HG03354 (cell line): ENCODE measurements at regions not wholly inside any gene's neighbourhood (a gene's known extent, or its start where the extent isn't known, plus 50 kb on each side); places are given as distances from the start of the nearest gene placed in this dataset.

Experiments
- ATAC-seq: cut with Tn5 transposase; IDR thresholded peaks from one replicate; pipeline ENCODE4 v1.9.1; 2021; ENCODE audit warnings: mild to moderate bottlenecking; ENCODE audit not compliant: unreplicated experiment, poor library complexity, severe bottlenecking

- ATAC-seq: no peak
Observed at GRCh38 chr18:40582105-40582504, 1372.9 kb upstream of the PIK3C3 start.

GRCh38 chr18:40577981-40578365 is 1377.1 kb upstream of the PIK3C3 start:
- no peak for ATAC-seq

GRCh38 chr18:40577239-40577980 is 1377.6 kb upstream of the PIK3C3 start:
- no peak for ATAC-seq

- ATAC-seq: no peak
Observed at GRCh38 chr18:40576507-40577115, 1378.4 kb upstream of the PIK3C3 start.

GRCh38 chr18:40570615-40571014 is 1384.4 kb upstream of the PIK3C3 start:
- no peak for ATAC-seq

- no peak for ATAC-seq
Observed at GRCh38 chr18:40569605-40570004, 1385.4 kb upstream of the PIK3C3 start.

- no peak for ATAC-seq
Observed at GRCh38 chr18:40566510-40566844, 1388.6 kb upstream of the PIK3C3 start.

- no peak for ATAC-seq
Observed at GRCh38 chr18:40565805-40566509, 1389.1 kb upstream of the PIK3C3 start.

GRCh38 chr18:40559556-40559955 is 1395.5 kb upstream of the PIK3C3 start:
- no peak for ATAC-seq

GRCh38 chr18:40558706-40559392 is 1396.2 kb upstream of the PIK3C3 start:
- no peak for ATAC-seq

- no peak for ATAC-seq
Observed at GRCh38 chr18:40555914-40556313, 1399.1 kb upstream of the PIK3C3 start.

- no peak for ATAC-seq
Observed at GRCh38 chr18:40553029-40553428, 1402.0 kb upstream of the PIK3C3 start.

GRCh38 chr18:40546875-40547274 is 1408.2 kb upstream of the PIK3C3 start:
- ATAC-seq: no peak

- ATAC-seq: no peak
Observed at GRCh38 chr18:40534723-40535122, 1420.3 kb upstream of the PIK3C3 start.

GRCh38 chr18:40532046-40532445 is 1423.0 kb upstream of the PIK3C3 start:
- ATAC-seq: no peak

- ATAC-seq: no peak
Observed at GRCh38 chr18:40531051-40531450, 1424.0 kb upstream of the PIK3C3 start.

- no peak for ATAC-seq
Observed at GRCh38 chr18:40529478-40529877, 1425.6 kb upstream of the PIK3C3 start.

GRCh38 chr18:40524881-40525280 is 1430.2 kb upstream of the PIK3C3 start:
- no peak for ATAC-seq

GRCh38 chr18:40523287-40523686 is 1431.7 kb upstream of the PIK3C3 start:
- ATAC-seq: no peak

- no peak for ATAC-seq
Observed at GRCh38 chr18:40501026-40501425, 1454.0 kb upstream of the PIK3C3 start.

GRCh38 chr18:40494603-40495002 is 1460.4 kb upstream of the PIK3C3 start:
- no peak for ATAC-seq
